Endothelial cell of umbilical vein (primary cell): ENCODE measurements at regions not wholly inside any gene's neighbourhood (a gene's known extent, or its start where the extent isn't known, plus 50 kb on each side); places are given as distances from the start of the nearest gene placed in this dataset.

Experiments
- BruUV-seq: library from RNA; stranded (reverse); fragments of 400-500 nt; replicated peaks from 2 replicates; lab custom pipeline; 2021; lab: Mats Ljungman, UMichigan
- CTCF ChIA-PET: fragments of 300-600, 350-600 bp; sonication (Branson Sonifier 250); formaldehyde crosslinking; loops from one replicate; lab custom pipeline; 2021; ENCODE audit warnings: antibody characterized with exemption, inconsistent platforms; lab: Charles Lee
- POLR2A ChIA-PET: fragments of 300-600, 350-600 bp; sonication (Branson Sonifier 250); formaldehyde crosslinking; loops from one replicate; lab custom pipeline; 2021; ENCODE audit warnings: antibody characterized with exemption, inconsistent platforms; lab: Charles Lee
- DNase-seq: peaks from one replicate; pipeline ENCODE4 v3.0.0-alpha.2; 2011; ENCODE audit warnings: low read depth, low spot score
- FAIRE-seq: peaks from 2 replicates; lab custom pipeline; 2011; peaks lifted over from hg19 to GRCh38; lab: Jason Lieb, UNC
- H2AFZ ChIP-seq: 2 replicates; pipeline ENCODE4 v1.6.0; 2012; ENCODE audit warnings: low read depth, low read length, control low read depth, inconsistent platforms
- H3K27ac ChIP-seq: 2 replicates; pipeline ENCODE4 v1.5.1; 2011; ENCODE audit warnings: low read depth, mild to moderate bottlenecking, control low read depth, low read length, moderate library complexity; ENCODE audit not compliant: insufficient read depth
- H3K27me3 ChIP-seq, 2 experiments: 2 replicates each; pipeline versions ENCODE4 v1.6.0 to v1.6.1; 2011; ENCODE audit warnings: low read length in 2 of 2, mixed read lengths in 1 of 2; ENCODE audit not compliant: control insufficient read depth in 2 of 2, insufficient read depth in 2 of 2
- H3K36me3 ChIP-seq, 2 experiments: 2 replicates in 1 of 2; 3 replicates in 1 of 2; pipeline ENCODE4 v1.5.1; 2011; ENCODE audit warnings: low read length in 2 of 2, mild to moderate bottlenecking in 1 of 2, moderate library complexity in 1 of 2; ENCODE audit not compliant: control insufficient read depth in 2 of 2, insufficient read depth in 2 of 2; ENCODE audit errors: extremely low read depth in 1 of 2
- H3K4me1 ChIP-seq: 3 replicates; pipeline ENCODE4 v1.5.1; 2011; ENCODE audit warnings: mild to moderate bottlenecking, low read length; ENCODE audit not compliant: control insufficient read depth, insufficient read depth; ENCODE audit errors: extremely low read depth
- H3K4me2 ChIP-seq: 2 replicates; pipeline ENCODE4 v1.6.1; 2011; ENCODE audit warnings: low read length, control low read depth, mixed read lengths; ENCODE audit not compliant: insufficient read depth
- H3K4me3 ChIP-seq, 3 experiments: fragments of 200-600 bp in 1 of 3; sonication (generic), shearing (Covaris generic) in 1 of 3; replicated peaks in 1 of 3; 2 replicates each; pipeline ENCODE4 v1.5.1; 2011 to 2016; ENCODE audit warnings: control low read depth in 3 of 3, low read length in 3 of 3, mild to moderate bottlenecking in 2 of 3, inconsistent platforms in 1 of 3, low read depth in 1 of 3, moderate library complexity in 1 of 3; ENCODE audit not compliant: insufficient read depth in 1 of 3
- H3K79me2 ChIP-seq: 2 replicates; pipeline ENCODE4 v1.6.0; 2012; ENCODE audit warnings: low read length, inconsistent platforms; ENCODE audit not compliant: control insufficient read depth, insufficient read depth
- H3K9ac ChIP-seq: replicated peaks from 2 replicates; pipeline ENCODE3; 2011; ENCODE audit warnings: low read length, control low read depth; ENCODE audit not compliant: insufficient read depth; ENCODE audit errors: extremely low read depth
- H3K9me1 ChIP-seq: replicated peaks from 3 replicates; pipeline ENCODE4 v1.6.0; 2011; ENCODE audit warnings: mild to moderate bottlenecking, low read length; ENCODE audit not compliant: control insufficient read depth, insufficient read depth; ENCODE audit errors: extremely low read depth
- H3K9me3 ChIP-seq: replicated peaks from 2 replicates; pipeline ENCODE4 v1.5.1; 2012; ENCODE audit warnings: low read length, inconsistent platforms; ENCODE audit not compliant: control insufficient read depth, insufficient read depth
- H4K20me1 ChIP-seq: replicated peaks from 2 replicates; pipeline ENCODE3; 2011; ENCODE audit warnings: mild to moderate bottlenecking, low read length; ENCODE audit not compliant: control insufficient read depth, insufficient read depth; ENCODE audit errors: extremely low read depth
- GATA2 ChIP-seq: IDR thresholded peaks from 2 replicates; pipeline ENCODE4 v1.7.0; 2011; ENCODE audit warnings: low read depth, mild to moderate bottlenecking, moderate library complexity, mixed read lengths, low read length; ENCODE audit not compliant: insufficient read length, insufficient read depth
- JUN ChIP-seq: IDR thresholded peaks from 2 replicates; pipeline ENCODE4 v1.6.1; 2011; ENCODE audit warnings: borderline replicate concordance, low read depth; ENCODE audit not compliant: insufficient read length, insufficient read depth
- POLR2AphosphoS5 ChIP-seq: IDR thresholded peaks from 2 replicates; pipeline ENCODE4 v1.6.1; 2012; ENCODE audit warnings: low read depth, mild to moderate bottlenecking, control low read depth, low read length, moderate library complexity; ENCODE audit not compliant: insufficient read depth
- dilution Hi-C: fragments of 300-500 bp; cut with MboI; formaldehyde crosslinking; loops from one replicate; pipeline ENCODE4 v1.15.0; 2019; ENCODE audit warnings: low sequenced_read_pairs; ENCODE audit not compliant: extremely low pct_ligation_motif_present
- intact Hi-C: fragments of 100-400 bp; cut with micrococcal nuclease; formaldehyde crosslinking; loops from one replicate; pipeline ENCODE4 v1.10.0; 2022
- TF ChIP-seq, protein P1 (sequence below): IDR thresholded peaks from 2 replicates; pipeline ENCODE4 v1.6.1; 2011; ENCODE audit not compliant: insufficient read depth, insufficient read length
- TF ChIP-seq, protein P2 (sequence below), 2 donors: IDR thresholded peaks; 1 replicate in 1 of 2; 2 replicates in 1 of 2; pipeline ENCODE4 v1.5.1; 2011; ENCODE audit warnings: low read length in 2 of 2, mild to moderate bottlenecking in 2 of 2, moderate library complexity in 2 of 2, control low read depth in 1 of 2, inconsistent platforms in 1 of 2, low read depth in 1 of 2; ENCODE audit not compliant: insufficient read depth in 1 of 2; ENCODE audit errors: extremely low read depth in 1 of 2

DNA sequence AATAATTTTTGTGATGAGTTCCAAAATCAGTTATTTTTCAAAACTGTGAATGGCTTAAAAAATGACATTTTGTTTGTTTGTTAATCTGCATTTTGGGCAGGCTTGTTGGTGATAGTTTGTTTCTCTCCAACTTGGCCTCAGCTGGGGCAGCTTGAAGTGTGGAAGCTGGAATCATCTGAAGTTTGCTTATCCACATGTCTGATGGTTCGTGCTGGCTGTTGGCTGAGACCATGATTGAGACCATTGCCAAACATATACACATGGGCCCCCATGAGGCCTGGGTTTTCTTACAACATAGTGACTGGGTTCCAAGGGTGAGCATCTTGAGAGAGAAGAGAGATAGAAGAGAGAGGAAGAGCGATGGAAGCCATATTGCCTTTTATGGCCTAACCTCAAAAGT is 201.2 kb downstream of the NDFIP2 start:
- Histone ChIP-seq H2AFZ (no peak overlapping the region), H3K4me3 (no peak overlapping the region), H3K79me2 (no peaks in the 10 kb centered on the region), H3K9ac (no peak overlapping the region), H4K20me1 (no peaks in the 10 kb centered on the region), H3K4me1 (no peaks in the 10 kb centered on the region), H3K4me2 (no peak overlapping the region), H3K27ac (no peak overlapping the region), H3K9me3 (no peaks in the 10 kb centered on the region), H3K27me3 (no peaks in the 10 kb centered on the region), H3K36me3 (no peaks in the 10 kb centered on the region), H3K9me1 (no peaks in the 10 kb centered on the region)
- POLR2A ChIA-PET, result no interaction called here
- TF ChIP-seq, protein P1, sequence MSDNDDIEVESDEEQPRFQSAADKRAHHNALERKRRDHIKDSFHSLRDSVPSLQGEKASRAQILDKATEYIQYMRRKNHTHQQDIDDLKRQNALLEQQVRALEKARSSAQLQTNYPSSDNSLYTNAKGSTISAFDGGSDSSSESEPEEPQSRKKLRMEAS, result no peak
- intact Hi-C loops (loop anchor here (5.0 kb wide), 1 partner anchor 85 kb away; no protein-coding TSS in a partner anchor), dilution Hi-C loops (no loop called here)
- BruUV-seq, result no TSS peak
- FAIRE-seq (no peak), DNase-seq (no peak)
- CTCF ChIA-PET, result no interaction called here

DNA sequence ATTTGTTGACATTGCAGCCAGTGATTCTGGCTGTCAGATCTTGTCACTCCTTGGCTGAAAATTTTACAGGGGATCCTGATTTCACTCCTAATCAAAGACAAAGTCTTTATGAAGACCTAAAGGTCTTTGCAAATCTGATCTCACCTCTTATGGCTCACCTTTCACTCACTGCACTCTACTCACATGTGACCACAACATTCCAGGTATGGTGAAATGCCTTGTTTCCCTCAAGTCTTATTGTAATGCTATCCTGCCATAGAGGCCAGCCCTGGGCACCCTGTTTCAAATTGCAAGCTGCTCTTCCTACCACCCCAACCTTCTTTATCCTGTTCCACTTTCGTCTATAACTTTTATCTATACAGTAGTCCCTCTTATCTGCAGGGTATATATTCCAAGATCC is 200.1 kb downstream of the NDFIP2 start:
- Histone ChIP-seq H3K9ac (no peak overlapping the region), H3K4me2 (no peak overlapping the region), H3K27ac (no peak overlapping the region), H3K27me3 (no peaks in the 10 kb centered on the region), H3K4me3 (no peak overlapping the region), H3K9me1 (no peaks in the 10 kb centered on the region), H3K4me1 (no peaks in the 10 kb centered on the region), H2AFZ (no peak overlapping the region), H3K36me3 (no peaks in the 10 kb centered on the region), H4K20me1 (no peaks in the 10 kb centered on the region), H3K79me2 (no peaks in the 10 kb centered on the region), H3K9me3 (no peaks in the 10 kb centered on the region)
- intact Hi-C loops, result loop anchor here (5.0 kb wide), 1 partner anchor 86 kb away; no protein-coding TSS in a partner anchor
- ChIA-PET CTCF (interaction anchor here (1.4 to 3.4 kb wide), 7 partner anchors 50 to 1336 kb away, joined by 3 to 57 read pairs (median 15); partner anchors contain the start of gene SPRY2), POLR2A (no interaction called here)
- TF ChIP-seq GATA2, result no peak
- no peak for TF ChIP-seq JUN
- TF ChIP-seq POLR2AphosphoS5, result no peak
- TF ChIP-seq, protein P2, sequence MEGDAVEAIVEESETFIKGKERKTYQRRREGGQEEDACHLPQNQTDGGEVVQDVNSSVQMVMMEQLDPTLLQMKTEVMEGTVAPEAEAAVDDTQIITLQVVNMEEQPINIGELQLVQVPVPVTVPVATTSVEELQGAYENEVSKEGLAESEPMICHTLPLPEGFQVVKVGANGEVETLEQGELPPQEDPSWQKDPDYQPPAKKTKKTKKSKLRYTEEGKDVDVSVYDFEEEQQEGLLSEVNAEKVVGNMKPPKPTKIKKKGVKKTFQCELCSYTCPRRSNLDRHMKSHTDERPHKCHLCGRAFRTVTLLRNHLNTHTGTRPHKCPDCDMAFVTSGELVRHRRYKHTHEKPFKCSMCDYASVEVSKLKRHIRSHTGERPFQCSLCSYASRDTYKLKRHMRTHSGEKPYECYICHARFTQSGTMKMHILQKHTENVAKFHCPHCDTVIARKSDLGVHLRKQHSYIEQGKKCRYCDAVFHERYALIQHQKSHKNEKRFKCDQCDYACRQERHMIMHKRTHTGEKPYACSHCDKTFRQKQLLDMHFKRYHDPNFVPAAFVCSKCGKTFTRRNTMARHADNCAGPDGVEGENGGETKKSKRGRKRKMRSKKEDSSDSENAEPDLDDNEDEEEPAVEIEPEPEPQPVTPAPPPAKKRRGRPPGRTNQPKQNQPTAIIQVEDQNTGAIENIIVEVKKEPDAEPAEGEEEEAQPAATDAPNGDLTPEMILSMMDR (IDR thresholded peaks at IDR 0.05; ENCODE audit: extremely low read depth in 1 of 2, insufficient read depth in 1 of 2, low read depth in 1 of 2, low read length in 2 of 2), result no peak
- BruUV-seq, result no TSS peak
- no peak for DNase-seq
- FAIRE-seq, result no peak
- dilution Hi-C loops, result no loop called here
